ENCODE measurements at regions not wholly inside any gene's neighbourhood (a gene's known extent, or its start where the extent isn't known, plus 50 kb on each side); places are given as distances from the start of the nearest gene placed in this dataset.

DNA sequence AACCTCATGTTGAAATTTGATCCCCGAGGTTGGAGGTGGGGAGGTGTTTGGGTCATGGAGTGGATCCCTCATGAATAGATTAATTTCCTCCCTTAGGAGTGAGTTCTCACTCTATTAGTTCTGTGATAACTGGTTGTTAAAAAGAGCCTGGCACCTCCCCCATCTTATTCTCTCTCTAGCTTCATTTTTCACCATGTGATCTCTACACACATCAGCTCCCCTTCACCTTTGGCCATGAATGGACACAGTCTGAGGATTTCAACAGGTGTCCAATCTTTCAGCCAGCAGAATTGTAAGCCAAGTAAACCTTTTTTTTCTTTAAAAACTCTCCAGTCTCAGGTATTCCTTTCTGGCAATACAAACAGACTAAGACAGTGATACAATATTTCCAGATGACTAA lies 602.0 kb upstream of the FAM98A start:
- Histone ChIP-seq H3K27ac (ENCODE audit: low read depth, low read length) (no peak overlapping the region), H3K9me2 (replicated peaks; ENCODE audit: control insufficient read depth, low read length) (no peaks in the 10 kb centered on the region), H3K27me3 (ENCODE audit: control insufficient read depth, low read length) (no peaks in the 10 kb centered on the region), H3K9me3 (ENCODE audit: control insufficient read depth, insufficient read depth, low read length) (no peaks in the 10 kb centered on the region), H3K79me2 (ENCODE audit: control insufficient read depth, low read length) (no peaks in the 10 kb centered on the region), H3K4me2 (ENCODE audit: low read length) (no peak overlapping the region), H3K4me3 (ENCODE audit: low read length) (no peak overlapping the region), H3K4me1 (ENCODE audit: control insufficient read depth, low read length) (no peaks in the 10 kb centered on the region), H3K36me3 (ENCODE audit: control insufficient read depth, low read length) (no peaks in the 10 kb centered on the region), H3F3A (ENCODE audit: control insufficient read depth, insufficient read depth) (no peaks in the 10 kb centered on the region), H4K20me1 (ENCODE audit: control insufficient read depth, insufficient read depth, low read depth, low read length) (no peaks in the 10 kb centered on the region)
- TF ChIP-seq, protein P1, sequence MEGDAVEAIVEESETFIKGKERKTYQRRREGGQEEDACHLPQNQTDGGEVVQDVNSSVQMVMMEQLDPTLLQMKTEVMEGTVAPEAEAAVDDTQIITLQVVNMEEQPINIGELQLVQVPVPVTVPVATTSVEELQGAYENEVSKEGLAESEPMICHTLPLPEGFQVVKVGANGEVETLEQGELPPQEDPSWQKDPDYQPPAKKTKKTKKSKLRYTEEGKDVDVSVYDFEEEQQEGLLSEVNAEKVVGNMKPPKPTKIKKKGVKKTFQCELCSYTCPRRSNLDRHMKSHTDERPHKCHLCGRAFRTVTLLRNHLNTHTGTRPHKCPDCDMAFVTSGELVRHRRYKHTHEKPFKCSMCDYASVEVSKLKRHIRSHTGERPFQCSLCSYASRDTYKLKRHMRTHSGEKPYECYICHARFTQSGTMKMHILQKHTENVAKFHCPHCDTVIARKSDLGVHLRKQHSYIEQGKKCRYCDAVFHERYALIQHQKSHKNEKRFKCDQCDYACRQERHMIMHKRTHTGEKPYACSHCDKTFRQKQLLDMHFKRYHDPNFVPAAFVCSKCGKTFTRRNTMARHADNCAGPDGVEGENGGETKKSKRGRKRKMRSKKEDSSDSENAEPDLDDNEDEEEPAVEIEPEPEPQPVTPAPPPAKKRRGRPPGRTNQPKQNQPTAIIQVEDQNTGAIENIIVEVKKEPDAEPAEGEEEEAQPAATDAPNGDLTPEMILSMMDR (IDR thresholded peaks at IDR 0.05; ENCODE audit: low read depth, low read length, poor library complexity, severe bottlenecking) = no peak
- TF ChIP-seq EZH2phosphoT487 (IDR thresholded peaks at IDR 0.05; ENCODE audit: borderline replicate concordance, low read length) = no peak

DNA sequence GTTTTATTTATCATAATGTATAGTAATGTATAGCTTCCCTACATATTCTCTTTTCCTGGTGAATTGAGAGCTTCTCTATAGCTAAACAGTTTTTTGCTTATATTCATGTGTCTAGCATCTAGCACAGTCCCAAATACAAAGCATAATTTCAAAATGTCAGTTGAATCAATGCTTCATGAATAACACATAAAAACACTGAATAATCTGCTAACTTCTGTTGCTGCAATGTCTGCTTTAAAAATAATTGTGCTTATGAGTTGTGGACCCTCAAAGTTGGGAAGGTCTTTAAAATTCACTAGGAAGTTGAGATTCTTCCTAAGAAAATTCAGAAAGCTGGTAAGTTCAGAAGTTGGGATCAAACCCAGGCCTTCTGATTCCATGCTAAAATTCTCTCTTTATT lies 600.9 kb upstream of the FAM98A start:
- H3F3A ChIP-seq (ENCODE audit: control insufficient read depth, insufficient read depth) = no peaks in the 10 kb centered on the region
- no peaks in the 10 kb centered on the region for H3K79me2 ChIP-seq (ENCODE audit: control insufficient read depth, low read length)
- H3K4me2 ChIP-seq (ENCODE audit: low read length) = no peak overlapping the region
- H3K9me3 ChIP-seq (ENCODE audit: control insufficient read depth, insufficient read depth, low read length) = no peaks in the 10 kb centered on the region
- no peaks in the 10 kb centered on the region for H3K36me3 ChIP-seq (ENCODE audit: control insufficient read depth, low read length)
- H3K9me2 ChIP-seq (replicated peaks; ENCODE audit: control insufficient read depth, low read length) = no peaks in the 10 kb centered on the region
- H4K20me1 ChIP-seq (ENCODE audit: control insufficient read depth, insufficient read depth, low read depth, low read length) = no peaks in the 10 kb centered on the region
- H3K4me3 ChIP-seq (ENCODE audit: low read length) = no peak overlapping the region
- no peaks in the 10 kb centered on the region for H3K4me1 ChIP-seq (ENCODE audit: control insufficient read depth, low read length)
- no peaks in the 10 kb centered on the region for H3K27me3 ChIP-seq (ENCODE audit: control insufficient read depth, low read length)
- no peak overlapping the region for H3K27ac ChIP-seq (ENCODE audit: low read depth, low read length)
- TF ChIP-seq EZH2phosphoT487 (IDR thresholded peaks at IDR 0.05; ENCODE audit: borderline replicate concordance, low read length) = no peak
- TF ChIP-seq, protein P1 (IDR thresholded peaks at IDR 0.05; ENCODE audit: low read depth, low read length, poor library complexity, severe bottlenecking) = no peak

DNA sequence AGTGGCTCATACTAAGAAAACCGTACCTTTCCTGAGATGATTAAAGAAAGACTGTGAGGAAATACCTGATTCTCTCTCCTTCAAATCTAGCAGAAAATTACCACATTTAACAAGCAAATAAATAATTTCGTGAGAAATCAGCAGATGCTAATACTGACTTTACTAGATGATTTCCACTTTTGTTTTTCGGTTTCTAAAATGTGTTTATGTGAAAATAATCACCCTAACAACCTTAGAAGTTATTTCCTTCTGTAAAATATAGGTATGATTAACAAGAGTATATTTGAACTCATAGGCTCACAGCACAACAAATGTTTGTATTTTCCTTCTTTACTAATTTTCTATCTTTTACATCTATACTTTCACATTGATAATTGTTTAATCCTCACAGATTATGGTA lies 594.1 kb upstream of the FAM98A start:
- Histone ChIP-seq H3K4me3 (ENCODE audit: low read length) (no peak overlapping the region), H3K27me3 (ENCODE audit: control insufficient read depth, low read length) (no peaks in the 10 kb centered on the region), H3K4me2 (ENCODE audit: low read length) (no peak overlapping the region), H3K27ac (ENCODE audit: low read depth, low read length) (no peak overlapping the region), H4K20me1 (ENCODE audit: control insufficient read depth, insufficient read depth, low read depth, low read length) (no peaks in the 10 kb centered on the region), H3K79me2 (ENCODE audit: control insufficient read depth, low read length) (no peaks in the 10 kb centered on the region), H3K9me3 (ENCODE audit: control insufficient read depth, insufficient read depth, low read length) (no peaks in the 10 kb centered on the region), H3K36me3 (ENCODE audit: control insufficient read depth, low read length) (no peaks in the 10 kb centered on the region), H3F3A (ENCODE audit: control insufficient read depth, insufficient read depth) (no peaks in the 10 kb centered on the region), H3K9me2 (replicated peaks; ENCODE audit: control insufficient read depth, low read length) (no peaks in the 10 kb centered on the region), H3K4me1 (ENCODE audit: control insufficient read depth, low read length) (no peaks in the 10 kb centered on the region)
- TF ChIP-seq, protein P1 (IDR thresholded peaks at IDR 0.05; ENCODE audit: low read depth, low read length, poor library complexity, severe bottlenecking) = no peak
- no peak for TF ChIP-seq EZH2phosphoT487 (IDR thresholded peaks at IDR 0.05; ENCODE audit: borderline replicate concordance, low read length)
